ENCODE measurements at regions not wholly inside any gene's neighbourhood (a gene's known extent, or its start where the extent isn't known, plus 50 kb on each side); places are given as distances from the start of the nearest gene placed in this dataset.
"Not testable (repeated sequence)": the region's sequence is repeated elsewhere in the genome, so short reads cannot be mapped to it uniquely, and the experiment has no call there.

GRCh38 chr1:157368941-157369340, 183.4 kb downstream of the FCRL5 start:
- not testable (repeated sequence) for TF ChIP-seq ZNF274 (IDR thresholded peaks at IDR 0.05; ENCODE audit: low read depth, low read length); YY1 (IDR thresholded peaks at IDR 0.05; ENCODE audit: insufficient read depth, insufficient read length); SUZ12 (IDR thresholded peaks at IDR 0.05; ENCODE audit: extremely low read depth, insufficient read depth, insufficient read length)
